Gastrocnemius medialis (tissue), 4 donors: ENCODE measurements at regions not wholly inside any gene's neighbourhood (a gene's known extent, or its start where the extent isn't known, plus 50 kb on each side); places are given as distances from the start of the nearest gene placed in this dataset.

ENCODE experiments used
- POLR2A ChIP-seq, 2 donors: fragments of 450-650 bp; IDR thresholded peaks; one replicate each; pipeline ENCODE4 v1.6.1; 2017; ENCODE audit warnings: antibody characterized with exemption in 2 of 2, mild to moderate bottlenecking in 2 of 2, moderate library complexity in 2 of 2
- TF ChIP-seq, protein P1 (sequence below), 5 experiments: fragments of 450-650 bp in 3 of 5; fragments of 200-600 bp in 2 of 5; sonication (generic) in 2 of 5; IDR thresholded peaks in 4 of 5; conservative IDR thresholded peaks in 1 of 5; 1 replicate in 4 of 5; 2 replicates in 1 of 5; pipeline ENCODE4 v1.5.1; 2016 to 2019; ENCODE audit warnings: antibody characterized with exemption in 5 of 5, mild to moderate bottlenecking in 3 of 5, moderate library complexity in 3 of 5

DNA sequence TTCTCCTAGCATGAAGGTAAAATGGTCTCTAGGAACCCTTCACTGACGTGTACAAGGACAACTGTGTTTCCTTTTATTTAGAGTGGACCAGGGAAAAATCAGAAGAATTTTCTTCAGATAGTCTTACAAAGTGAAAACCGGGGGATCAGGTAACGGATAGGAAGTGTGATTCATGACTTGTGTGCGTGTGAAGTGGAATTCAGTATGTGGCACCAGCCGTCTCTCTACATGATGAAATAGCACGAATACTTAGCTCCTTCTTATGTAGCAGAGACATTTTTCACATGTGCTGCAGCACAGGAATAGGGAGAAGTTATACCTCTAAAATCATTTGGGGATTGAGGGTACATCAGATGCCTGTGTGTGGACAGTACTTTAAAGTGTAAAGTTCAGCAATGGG, 159.2 kb downstream of the MEX3B start:
- TF ChIP-seq POLR2A (IDR thresholded peaks at IDR 0.05) = no peak
- TF ChIP-seq, protein P1, sequence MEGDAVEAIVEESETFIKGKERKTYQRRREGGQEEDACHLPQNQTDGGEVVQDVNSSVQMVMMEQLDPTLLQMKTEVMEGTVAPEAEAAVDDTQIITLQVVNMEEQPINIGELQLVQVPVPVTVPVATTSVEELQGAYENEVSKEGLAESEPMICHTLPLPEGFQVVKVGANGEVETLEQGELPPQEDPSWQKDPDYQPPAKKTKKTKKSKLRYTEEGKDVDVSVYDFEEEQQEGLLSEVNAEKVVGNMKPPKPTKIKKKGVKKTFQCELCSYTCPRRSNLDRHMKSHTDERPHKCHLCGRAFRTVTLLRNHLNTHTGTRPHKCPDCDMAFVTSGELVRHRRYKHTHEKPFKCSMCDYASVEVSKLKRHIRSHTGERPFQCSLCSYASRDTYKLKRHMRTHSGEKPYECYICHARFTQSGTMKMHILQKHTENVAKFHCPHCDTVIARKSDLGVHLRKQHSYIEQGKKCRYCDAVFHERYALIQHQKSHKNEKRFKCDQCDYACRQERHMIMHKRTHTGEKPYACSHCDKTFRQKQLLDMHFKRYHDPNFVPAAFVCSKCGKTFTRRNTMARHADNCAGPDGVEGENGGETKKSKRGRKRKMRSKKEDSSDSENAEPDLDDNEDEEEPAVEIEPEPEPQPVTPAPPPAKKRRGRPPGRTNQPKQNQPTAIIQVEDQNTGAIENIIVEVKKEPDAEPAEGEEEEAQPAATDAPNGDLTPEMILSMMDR (IDR thresholded peaks at IDR 0.05 in 4 of 5, conservative IDR thresholded peaks at IDR 0.05 in 1 of 5) = no peak
